Stomach (tissue), 8 donors: ENCODE measurements at regions not wholly inside any gene's neighbourhood (a gene's known extent, or its start where the extent isn't known, plus 50 kb on each side); places are given as distances from the start of the nearest gene placed in this dataset.

ENCODE experiments used
- DNase-seq, 2 donors: peaks; one replicate each; pipeline versions ENCODE4 v3.0.0 to v3.0.0-alpha.2; 2013 to 2019
- H3K27ac ChIP-seq, 5 donors: fragments of 200-600 bp in 4 of 5; sonication (generic) in 4 of 5; one replicate each; pipeline ENCODE4 v1.5.1; 2013 to 2019; ENCODE audit warnings: mild to moderate bottlenecking in 1 of 5, moderate library complexity in 1 of 5
- H3K27me3 ChIP-seq, 3 donors: fragments of 200-600 bp; sonication (generic); one replicate each; pipeline ENCODE4 v1.5.1; 2017 to 2019; ENCODE audit warnings: mixed run types in 1 of 3
- H3K36me3 ChIP-seq, 4 donors: fragments of 200-600 bp; sonication (generic); 1 replicate in 3 of 4; 2 replicates in 1 of 4; pipeline ENCODE4 v1.5.1; 2016 to 2019
- H3K4me1 ChIP-seq, 4 donors: fragments of 200-600 bp; sonication (generic); one replicate each; pipeline ENCODE4 v1.5.1; 2016 to 2019
- H3K4me3 ChIP-seq, 4 donors: fragments of 200-600 bp; sonication (generic) in 3 of 4; one replicate each; pipeline ENCODE4 v1.5.1; 2016 to 2019; ENCODE audit warnings: mild to moderate bottlenecking in 1 of 4
- H3K9me3 ChIP-seq, 4 donors: fragments of 200-600 bp; sonication (generic); one replicate each; pipeline ENCODE4 v1.5.1; 2016 to 2019
- EP300 ChIP-seq: sonication (generic); formaldehyde crosslinking; IDR thresholded peaks from one replicate; pipeline ENCODE4 v1.6.1; 2017; ENCODE audit warnings: antibody characterized with exemption
- POLR2A ChIP-seq, 4 donors: fragments of 450-650 bp; IDR thresholded peaks; one replicate each; pipeline ENCODE4 v1.6.1; 2016; ENCODE audit warnings: antibody characterized with exemption in 4 of 4, control low read depth in 2 of 4, mild to moderate bottlenecking in 1 of 4, moderate library complexity in 1 of 4
- POLR2AphosphoS5 ChIP-seq, 3 donors: sonication (generic); formaldehyde crosslinking; IDR thresholded peaks; one replicate each; pipeline ENCODE4 v1.6.1; 2016; ENCODE audit warnings: antibody characterized with exemption in 3 of 3
- WGBS, 5 donors: extraction: QIAGEN DNeasy Blood & Tissue Kit in 3 of 5; methylation state at CpG; one replicate each; pipeline versions ENCODE4 v1.1.5 to v1.1.7; 2013 to 2018; 5-methylcytosine and 5-hydroxymethylcytosine counted together
- intact Hi-C: fragments of 100-400 bp; cut with DNase I; formaldehyde crosslinking; loops from one replicate; pipeline ENCODE4 v1.15.1; 2023; ENCODE audit warnings: low total_unique reads
- TF ChIP-seq, protein P1 (sequence below), 7 experiments: fragments of 450-650 bp in 4 of 7; fragments of 200-600 bp in 3 of 7; sonication (generic) in 3 of 7; IDR thresholded peaks; one replicate each; pipeline ENCODE4 v1.5.1; 2016 to 2019; ENCODE audit warnings: antibody characterized with exemption in 7 of 7, control low read depth in 2 of 7, mild to moderate bottlenecking in 1 of 7
- donor health status: healthy with polysubstance abuse.
- donor health status: Bipolar disorder and iron deficiency.
- donor health status: healthy.

GRCh38 chr12:42766754-42767153 is 177.2 kb upstream of the PRICKLE1 start:
- H3K36me3 ChIP-seq = no peaks in the 10 kb centered on the region
- H3K27me3 ChIP-seq = no peaks in the 10 kb centered on the region
- TF ChIP-seq POLR2AphosphoS5 (IDR thresholded peaks at IDR 0.05) = no peak
- TF ChIP-seq, protein P1, sequence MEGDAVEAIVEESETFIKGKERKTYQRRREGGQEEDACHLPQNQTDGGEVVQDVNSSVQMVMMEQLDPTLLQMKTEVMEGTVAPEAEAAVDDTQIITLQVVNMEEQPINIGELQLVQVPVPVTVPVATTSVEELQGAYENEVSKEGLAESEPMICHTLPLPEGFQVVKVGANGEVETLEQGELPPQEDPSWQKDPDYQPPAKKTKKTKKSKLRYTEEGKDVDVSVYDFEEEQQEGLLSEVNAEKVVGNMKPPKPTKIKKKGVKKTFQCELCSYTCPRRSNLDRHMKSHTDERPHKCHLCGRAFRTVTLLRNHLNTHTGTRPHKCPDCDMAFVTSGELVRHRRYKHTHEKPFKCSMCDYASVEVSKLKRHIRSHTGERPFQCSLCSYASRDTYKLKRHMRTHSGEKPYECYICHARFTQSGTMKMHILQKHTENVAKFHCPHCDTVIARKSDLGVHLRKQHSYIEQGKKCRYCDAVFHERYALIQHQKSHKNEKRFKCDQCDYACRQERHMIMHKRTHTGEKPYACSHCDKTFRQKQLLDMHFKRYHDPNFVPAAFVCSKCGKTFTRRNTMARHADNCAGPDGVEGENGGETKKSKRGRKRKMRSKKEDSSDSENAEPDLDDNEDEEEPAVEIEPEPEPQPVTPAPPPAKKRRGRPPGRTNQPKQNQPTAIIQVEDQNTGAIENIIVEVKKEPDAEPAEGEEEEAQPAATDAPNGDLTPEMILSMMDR (IDR thresholded peaks at IDR 0.05) = no peak
- no peak for TF ChIP-seq POLR2A (IDR thresholded peaks at IDR 0.05)
- TF ChIP-seq EP300 = no peak
- 80 to 89% (median 86%) methylated on average over 4 of the region's 4 CpGs for WGBS, 5 donors
- H3K4me3 ChIP-seq = no peak overlapping the region
- DNase-seq = no peak
- H3K9me3 ChIP-seq = peaks cover 0 to under 1% (median under 1%) of the 10 kb centered on the region in 4 donors
- no peak overlapping the region for H3K27ac ChIP-seq
- intact Hi-C loops = no loop called here
- H3K4me1 ChIP-seq = no peaks in the 10 kb centered on the region

DNA sequence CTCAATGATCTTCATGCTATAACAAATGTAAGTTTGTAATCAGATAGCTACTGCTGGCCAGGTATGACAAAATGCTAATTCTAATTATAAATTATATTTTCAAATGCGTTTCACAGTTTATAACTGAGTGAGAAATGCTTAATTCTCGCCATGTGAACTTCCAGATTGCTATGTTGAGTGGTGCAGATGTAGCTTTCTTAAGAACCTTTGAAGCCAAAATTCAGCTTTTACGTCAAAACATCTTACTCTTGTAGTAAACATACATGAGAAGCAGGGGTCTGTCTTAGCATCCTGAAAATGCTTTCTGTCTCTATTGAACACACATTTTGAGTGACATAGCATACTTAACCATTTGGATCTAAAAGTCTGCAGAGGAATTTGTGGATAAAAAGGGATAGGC is 176.5 kb upstream of the PRICKLE1 start:
- H3K9me3 ChIP-seq = no peaks in the 10 kb centered on the region
- no peaks in the 10 kb centered on the region for H3K4me1 ChIP-seq
- H3K27me3 ChIP-seq = no peaks in the 10 kb centered on the region
- intact Hi-C loops = no loop called here
- TF ChIP-seq, protein P1 (IDR thresholded peaks at IDR 0.05) = no peak
- TF ChIP-seq POLR2AphosphoS5 (IDR thresholded peaks at IDR 0.05) (no peak), EP300 (no peak), POLR2A (IDR thresholded peaks at IDR 0.05) (no peak)
- 83 to 90% (median 83%) methylated on average over 3 of the region's 3 CpGs for WGBS, 5 donors
- H3K36me3 ChIP-seq = no peaks in the 10 kb centered on the region
- H3K27ac ChIP-seq = no peak overlapping the region
- no peak for DNase-seq
- no peak overlapping the region for H3K4me3 ChIP-seq

DNA sequence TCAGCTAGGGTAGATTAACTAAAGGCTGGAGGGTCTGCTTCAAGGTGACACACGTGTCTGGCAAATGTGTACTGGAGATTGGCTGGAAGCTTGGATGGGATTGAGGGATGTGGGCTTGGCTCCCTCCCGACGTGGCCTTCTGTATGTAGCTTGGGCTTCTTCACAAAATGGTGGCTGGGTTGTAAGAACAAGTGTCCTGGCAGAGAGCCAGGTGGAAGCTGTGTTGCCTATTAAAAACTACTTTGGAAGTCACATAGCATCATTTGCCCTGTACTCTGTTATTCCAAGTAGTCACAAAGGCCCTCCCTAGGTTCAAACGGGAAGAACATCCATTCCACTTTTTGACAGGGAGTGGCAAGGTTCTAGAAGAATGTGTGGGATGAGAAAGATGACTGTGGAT is 174.1 kb upstream of the PRICKLE1 start:
- Histone ChIP-seq H3K27me3 (no peaks in the 10 kb centered on the region), H3K4me1 (peaks cover 0 to 6% (median 1%) of the 10 kb centered on the region in 4 donors), H3K4me3 (no peak overlapping the region), H3K9me3 (no peaks in the 10 kb centered on the region), H3K36me3 (no peaks in the 10 kb centered on the region), H3K27ac (no peak overlapping the region)
- intact Hi-C loops = no loop called here
- WGBS, 5 donors = 90 to 95% (median 92%) methylated on average over 4 of the region's 4 CpGs
- DNase-seq = no peak
- no peak for TF ChIP-seq POLR2AphosphoS5 (IDR thresholded peaks at IDR 0.05)
- TF ChIP-seq, protein P1 (IDR thresholded peaks at IDR 0.05) = no peak
- no peak for TF ChIP-seq POLR2A (IDR thresholded peaks at IDR 0.05)
- TF ChIP-seq EP300 = no peak

GRCh38 chr12:42762395-42762925 is 172.9 kb upstream of the PRICKLE1 start:
- no peak for DNase-seq
- no peaks in the 10 kb centered on the region for H3K27me3 ChIP-seq
- intact Hi-C loops = no loop called here
- peaks cover 0 to 6% (median 1%) of the 10 kb centered on the region in 4 donors for H3K4me1 ChIP-seq
- H3K36me3 ChIP-seq = no peaks in the 10 kb centered on the region
- TF ChIP-seq, protein P1 (IDR thresholded peaks at IDR 0.05) = no peak
- no peak for TF ChIP-seq POLR2AphosphoS5 (IDR thresholded peaks at IDR 0.05)
- TF ChIP-seq EP300 = no peak
- no peak for TF ChIP-seq POLR2A (IDR thresholded peaks at IDR 0.05)
- no peak overlapping the region for H3K27ac ChIP-seq
- WGBS, 5 donors = 34 to 59% (median 41%) methylated on average over 1 of the region's 1 CpG
- no peak overlapping the region for H3K4me3 ChIP-seq
- no peaks in the 10 kb centered on the region for H3K9me3 ChIP-seq
